ENCODE measurements at regions not wholly inside any gene's neighbourhood (a gene's known extent, or its start where the extent isn't known, plus 50 kb on each side); places are given as distances from the start of the nearest gene placed in this dataset.

GRCh38 chr3:168239287-168239686, 143.6 kb upstream of the GOLIM4 start:
- no peak overlapping the region for H3K4me3 ChIP-seq (ENCODE audit: low read depth, low read length)

GRCh38 chr3:168233001-168233400, 137.3 kb upstream of the GOLIM4 start:
- TF ChIP-seq CTCF (IDR thresholded peaks at IDR 0.05; ENCODE audit: low read depth, low read length): no peak
- H3K4me3 ChIP-seq (ENCODE audit: low read depth, low read length): no peak overlapping the region

More at GRCh38 chr3:168239287-168239686, 143.6 kb upstream of the GOLIM4 start:
- TF ChIP-seq CTCF (IDR thresholded peaks at IDR 0.05; ENCODE audit: low read depth, low read length): no peak

GRCh38 chr3:168223085-168223484, 127.4 kb upstream of the GOLIM4 start:
- no peak for TF ChIP-seq CTCF (IDR thresholded peaks at IDR 0.05; ENCODE audit: low read depth, low read length)
- no peak overlapping the region for H3K4me3 ChIP-seq (ENCODE audit: low read depth, low read length)

- H3K4me3 ChIP-seq (ENCODE audit: low read depth, low read length): no peak overlapping the region
- no peak for TF ChIP-seq CTCF (IDR thresholded peaks at IDR 0.05; ENCODE audit: low read depth, low read length)
Measured at GRCh38 chr3:168220556-168220955, 124.8 kb upstream of the GOLIM4 start.

GRCh38 chr3:168219530-168219929, 123.8 kb upstream of the GOLIM4 start:
- no peak for TF ChIP-seq CTCF (IDR thresholded peaks at IDR 0.05; ENCODE audit: low read depth, low read length)
- no peak overlapping the region for H3K4me3 ChIP-seq (ENCODE audit: low read depth, low read length)

- H3K4me3 ChIP-seq (ENCODE audit: low read depth, low read length): no peak overlapping the region
- TF ChIP-seq CTCF (IDR thresholded peaks at IDR 0.05; ENCODE audit: low read depth, low read length): no peak
Measured at GRCh38 chr3:168218600-168218999, 122.9 kb upstream of the GOLIM4 start.

- H3K4me3 ChIP-seq (ENCODE audit: low read depth, low read length): no peak overlapping the region
- no peak for TF ChIP-seq CTCF (IDR thresholded peaks at IDR 0.05; ENCODE audit: low read depth, low read length)
Measured at GRCh38 chr3:168216851-168217250, 121.1 kb upstream of the GOLIM4 start.
